Liver (tissue), 3 donors: ENCODE measurements at regions not wholly inside any gene's neighbourhood (a gene's known extent, or its start where the extent isn't known, plus 50 kb on each side); places are given as distances from the start of the nearest gene placed in this dataset.

Experiments used
- CTCF ChIP-seq: fragments of 150-350 bp; IDR thresholded peaks from 2 replicates; pipeline ENCODE4 v1.5.1; 2017; ENCODE audit warnings: improper control_type of control experiment, low read depth, low read length; ENCODE audit not compliant: missing input control
- GABPA ChIP-seq, 2 donors: IDR thresholded peaks in 1 of 2; conservative IDR thresholded peaks in 1 of 2; 2 replicates each; pipeline ENCODE4 v1.6.1; 2016; ENCODE audit warnings: antibody characterized with exemption in 2 of 2, mild to moderate bottlenecking in 1 of 2, moderate library complexity in 1 of 2
- RAD21 ChIP-seq, 2 donors: IDR thresholded peaks; 2 replicates each; pipeline ENCODE4 v1.6.1; 2016; ENCODE audit warnings: antibody characterized with exemption in 2 of 2, mild to moderate bottlenecking in 2 of 2
- SP1 ChIP-seq: IDR thresholded peaks from 2 replicates; pipeline ENCODE4 v1.6.1; 2018; ENCODE audit warnings: antibody characterized with exemption, mild to moderate bottlenecking
- YY1 ChIP-seq: IDR thresholded peaks from 2 replicates; pipeline ENCODE4 v1.6.1; 2016; ENCODE audit warnings: antibody characterized with exemption, mild to moderate bottlenecking
- TF ChIP-seq, protein P1 (sequence below): IDR thresholded peaks from 2 replicates; pipeline ENCODE4 v1.6.1; 2016; ENCODE audit warnings: antibody characterized with exemption
- TF ChIP-seq, protein P2 (sequence below): IDR thresholded peaks from 2 replicates; pipeline ENCODE4 v1.6.1; 2016; ENCODE audit warnings: antibody characterized with exemption, mild to moderate bottlenecking
- TF ChIP-seq, protein P3 (sequence below): IDR thresholded peaks from 2 replicates; pipeline ENCODE4 v1.6.1; 2016; ENCODE audit warnings: antibody characterized with exemption
- donor health status: healthy.
- donor health status: healthy.

- TF ChIP-seq SP1 (no peak), YY1 (no peak), CTCF (no peak), GABPA (IDR thresholded peaks at IDR 0.05 in 1 of 2, conservative IDR thresholded peaks at IDR 0.05 in 1 of 2) (no peak), RAD21 (IDR thresholded peaks at IDR 0.05) (no peak)
- TF ChIP-seq, protein P1, sequence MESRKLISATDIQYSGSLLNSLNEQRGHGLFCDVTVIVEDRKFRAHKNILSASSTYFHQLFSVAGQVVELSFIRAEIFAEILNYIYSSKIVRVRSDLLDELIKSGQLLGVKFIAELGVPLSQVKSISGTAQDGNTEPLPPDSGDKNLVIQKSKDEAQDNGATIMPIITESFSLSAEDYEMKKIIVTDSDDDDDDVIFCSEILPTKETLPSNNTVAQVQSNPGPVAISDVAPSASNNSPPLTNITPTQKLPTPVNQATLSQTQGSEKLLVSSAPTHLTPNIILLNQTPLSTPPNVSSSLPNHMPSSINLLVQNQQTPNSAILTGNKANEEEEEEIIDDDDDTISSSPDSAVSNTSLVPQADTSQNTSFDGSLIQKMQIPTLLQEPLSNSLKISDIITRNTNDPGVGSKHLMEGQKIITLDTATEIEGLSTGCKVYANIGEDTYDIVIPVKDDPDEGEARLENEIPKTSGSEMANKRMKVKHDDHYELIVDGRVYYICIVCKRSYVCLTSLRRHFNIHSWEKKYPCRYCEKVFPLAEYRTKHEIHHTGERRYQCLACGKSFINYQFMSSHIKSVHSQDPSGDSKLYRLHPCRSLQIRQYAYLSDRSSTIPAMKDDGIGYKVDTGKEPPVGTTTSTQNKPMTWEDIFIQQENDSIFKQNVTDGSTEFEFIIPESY = no peak
- TF ChIP-seq, protein P2, sequence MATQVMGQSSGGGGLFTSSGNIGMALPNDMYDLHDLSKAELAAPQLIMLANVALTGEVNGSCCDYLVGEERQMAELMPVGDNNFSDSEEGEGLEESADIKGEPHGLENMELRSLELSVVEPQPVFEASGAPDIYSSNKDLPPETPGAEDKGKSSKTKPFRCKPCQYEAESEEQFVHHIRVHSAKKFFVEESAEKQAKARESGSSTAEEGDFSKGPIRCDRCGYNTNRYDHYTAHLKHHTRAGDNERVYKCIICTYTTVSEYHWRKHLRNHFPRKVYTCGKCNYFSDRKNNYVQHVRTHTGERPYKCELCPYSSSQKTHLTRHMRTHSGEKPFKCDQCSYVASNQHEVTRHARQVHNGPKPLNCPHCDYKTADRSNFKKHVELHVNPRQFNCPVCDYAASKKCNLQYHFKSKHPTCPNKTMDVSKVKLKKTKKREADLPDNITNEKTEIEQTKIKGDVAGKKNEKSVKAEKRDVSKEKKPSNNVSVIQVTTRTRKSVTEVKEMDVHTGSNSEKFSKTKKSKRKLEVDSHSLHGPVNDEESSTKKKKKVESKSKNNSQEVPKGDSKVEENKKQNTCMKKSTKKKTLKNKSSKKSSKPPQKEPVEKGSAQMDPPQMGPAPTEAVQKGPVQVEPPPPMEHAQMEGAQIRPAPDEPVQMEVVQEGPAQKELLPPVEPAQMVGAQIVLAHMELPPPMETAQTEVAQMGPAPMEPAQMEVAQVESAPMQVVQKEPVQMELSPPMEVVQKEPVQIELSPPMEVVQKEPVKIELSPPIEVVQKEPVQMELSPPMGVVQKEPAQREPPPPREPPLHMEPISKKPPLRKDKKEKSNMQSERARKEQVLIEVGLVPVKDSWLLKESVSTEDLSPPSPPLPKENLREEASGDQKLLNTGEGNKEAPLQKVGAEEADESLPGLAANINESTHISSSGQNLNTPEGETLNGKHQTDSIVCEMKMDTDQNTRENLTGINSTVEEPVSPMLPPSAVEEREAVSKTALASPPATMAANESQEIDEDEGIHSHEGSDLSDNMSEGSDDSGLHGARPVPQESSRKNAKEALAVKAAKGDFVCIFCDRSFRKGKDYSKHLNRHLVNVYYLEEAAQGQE = no peak
- TF ChIP-seq, protein P3, sequence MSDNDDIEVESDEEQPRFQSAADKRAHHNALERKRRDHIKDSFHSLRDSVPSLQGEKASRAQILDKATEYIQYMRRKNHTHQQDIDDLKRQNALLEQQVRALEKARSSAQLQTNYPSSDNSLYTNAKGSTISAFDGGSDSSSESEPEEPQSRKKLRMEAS = no peak
Measured at GRCh38 chrX:109873983-109874382, 128.9 kb upstream of the TMEM164 start.
